K562 (cell line): ENCODE measurements at regions not wholly inside any gene's neighbourhood (a gene's known extent, or its start where the extent isn't known, plus 50 kb on each side); places are given as distances from the start of the nearest gene placed in this dataset.

Experiments
- ATAC-seq: fragments of 200-7000 bp; cut with Tn5 transposase; 3 replicates; pipeline ENCODE4 v1.9.1; 2020; ENCODE audit warnings: moderate library complexity
- BruUV-seq: library from RNA; stranded (reverse); fragments of 400-500 nt; replicated peaks from 2 replicates; lab custom pipeline; 2021; lab: Mats Ljungman, UMichigan
- CTCF ChIA-PET: fragments of 300-600 bp; formaldehyde crosslinking; extraction: SDS; loops from one replicate; lab custom pipeline; 2021; ENCODE audit warnings: low intra/inter-chr PET ratio; lab: Yijun Ruan, JAX
- POLR2A ChIA-PET: fragments of 300-600, 350-650 bp; sonication (Branson Sonifier 250); formaldehyde crosslinking; extraction: SDS; loops from one replicate; lab custom pipeline; 2021; ENCODE audit warnings: antibody characterized with exemption, inconsistent platforms; lab: Yijun Ruan, JAX
- DNase-seq, 4 experiments: peaks; one replicate each; pipeline versions ENCODE4 v3.0.0 to v3.0.0-alpha.2; 2011 to 2018; ENCODE audit warnings: low spot score in 3 of 4, mixed read lengths in 3 of 4; ENCODE audit errors: extremely low read depth in 1 of 4
- FAIRE-seq: peaks from 2 replicates; lab custom pipeline; 2011; peaks lifted over from hg19 to GRCh38; lab: Jason Lieb, UNC
- H2AFZ ChIP-seq: 2 replicates; pipeline ENCODE4 v1.6.0; 2011; ENCODE audit warnings: low read depth, low read length, control low read depth, inconsistent platforms
- H3K27ac ChIP-seq: fragments of 200-600 bp; 3 replicates; pipeline ENCODE4 v1.8.0; 2011; ENCODE audit warnings: low read depth, mild to moderate bottlenecking, control low read depth, inconsistent platforms, low read length, moderate library complexity, mixed read lengths; ENCODE audit errors: extremely low read depth
- H3K27me3 ChIP-seq, 2 experiments: fragments of 300-600 bp in 1 of 2; 2 replicates in 1 of 2; 3 replicates in 1 of 2; pipeline versions ENCODE4 v1.6.0 to v1.8.0; 2011; ENCODE audit warnings: inconsistent platforms in 2 of 2, low read length in 2 of 2, mild to moderate bottlenecking in 1 of 2, mixed read lengths in 1 of 2, moderate library complexity in 1 of 2; ENCODE audit not compliant: control insufficient read depth in 2 of 2, insufficient read depth in 2 of 2
- H3K36me3 ChIP-seq: fragments of 300-600 bp; 3 replicates; pipeline ENCODE4 v1.8.0; 2011; ENCODE audit warnings: mild to moderate bottlenecking, low read length, inconsistent platforms; ENCODE audit not compliant: control insufficient read depth, insufficient read depth
- H3K4me1 ChIP-seq, 2 experiments: fragments of 200-600 bp in 1 of 2; replicated peaks in 1 of 2; 2 replicates in 1 of 2; 3 replicates in 1 of 2; pipeline versions ENCODE4 v1.5.1 to v1.8.0; 2011; ENCODE audit warnings: inconsistent platforms in 2 of 2, low read length in 2 of 2, mild to moderate bottlenecking in 1 of 2, mixed read lengths in 1 of 2, moderate library complexity in 1 of 2; ENCODE audit not compliant: control insufficient read depth in 2 of 2, insufficient read depth in 2 of 2
- H3K4me2 ChIP-seq: 2 replicates; pipeline ENCODE4 v1.6.1; 2011; ENCODE audit warnings: low read length, control low read depth, inconsistent platforms, mixed read lengths; ENCODE audit not compliant: insufficient read depth
- H3K4me3 ChIP-seq: fragments of 200-600 bp; sonication (generic), shearing (Covaris generic); 2 replicates; pipeline ENCODE4 v1.5.1; 2016; ENCODE audit warnings: control low read depth, inconsistent platforms
- H3K79me2 ChIP-seq: fragments of 200-600 bp; 3 replicates; pipeline ENCODE4 v1.8.0; 2011; ENCODE audit warnings: low read length, inconsistent platforms; ENCODE audit not compliant: control insufficient read depth, insufficient read depth
- H3K9ac ChIP-seq, 2 experiments: 2 replicates each; pipeline versions ENCODE4 v1.6.0 to v1.6.1; 2011; ENCODE audit warnings: low read depth in 2 of 2, low read length in 2 of 2, control low read depth in 1 of 2, inconsistent platforms in 1 of 2, mild to moderate bottlenecking in 1 of 2, mixed read lengths in 1 of 2; ENCODE audit not compliant: insufficient read depth in 1 of 2
- H3K9me1 ChIP-seq: one replicate; pipeline ENCODE4 v1.6.0; 2011; ENCODE audit warnings: inconsistent platforms, mild to moderate bottlenecking, low read length, moderate library complexity; ENCODE audit not compliant: control insufficient read depth, insufficient read depth
- H3K9me3 ChIP-seq: replicated peaks from 2 replicates; pipeline ENCODE4 v1.5.1; 2011; ENCODE audit warnings: low read depth, low read length, inconsistent platforms; ENCODE audit not compliant: control insufficient read depth, insufficient read depth
- H4K20me1 ChIP-seq: replicated peaks from 2 replicates; pipeline ENCODE4 v1.6.1; 2011; ENCODE audit warnings: low read length, inconsistent platforms, mixed read lengths; ENCODE audit not compliant: control insufficient read depth, insufficient read depth
- E4F1 ChIP-seq: fragments of 250-450 bp; sonication (Bioruptor Pico); IDR thresholded peaks from 2 replicates; pipeline ENCODE4 v1.5.0; 2021; ENCODE audit warnings: mild to moderate bottlenecking, borderline replicate concordance
- FOXP1 ChIP-seq: sonication (generic); formaldehyde crosslinking; IDR thresholded peaks from 2 replicates; pipeline ENCODE4 v1.8.0; 2022; ENCODE audit warnings: mild to moderate bottlenecking, missing genetic modification reagents
- IFI16 ChIP-seq: fragments of 250-450 bp; sonication (Bioruptor Pico); IDR thresholded peaks from 2 replicates; pipeline ENCODE4 v2.1.2; 2022; ENCODE audit warnings: mild to moderate bottlenecking, inconsistent platforms
- NR4A1 ChIP-seq, 2 experiments: fragments of 250-450 bp in 1 of 2; fragments of 450-650 bp in 1 of 2; sonication (Bioruptor Pico) in 1 of 2; IDR thresholded peaks; 2 replicates each; pipeline versions ENCODE4 v1.4.0 to v1.6.1; 2016 to 2020; ENCODE audit warnings: mild to moderate bottlenecking in 2 of 2, missing compliant biosample characterization in 1 of 2, missing genetic modification characterization in 1 of 2, moderate library complexity in 1 of 2
- WGBS: fragments of 100-300 bp; shearing (Covaris generic); methylation state at CpG from one replicate; pipeline ENCODE4 v1.1.6; 2016; ENCODE audit warnings: low coverage, mixed read lengths; ENCODE audit not compliant: insufficient coverage; ENCODE audit errors: missing lambda C conversion rate; 5-methylcytosine and 5-hydroxymethylcytosine counted together
- in situ Hi-C: fragments of 300-500 bp; cut with MboI; formaldehyde crosslinking; loops from 4 replicates; pipeline ENCODE4 v1.15.0; 2018; ENCODE audit warnings: inconsistent platforms, mixed read lengths
- intact Hi-C: fragments of 100-400 bp; cut with micrococcal nuclease; formaldehyde crosslinking; loops from 2 replicates; pipeline ENCODE4 v1.14.2; 2022
- TF ChIP-seq, protein P1 (sequence below): fragments of 450-650 bp; formaldehyde crosslinking; IDR thresholded peaks from 2 replicates; pipeline ENCODE4 v1.4.0; 2022; ENCODE audit warnings: missing genetic modification characterization

DNA sequence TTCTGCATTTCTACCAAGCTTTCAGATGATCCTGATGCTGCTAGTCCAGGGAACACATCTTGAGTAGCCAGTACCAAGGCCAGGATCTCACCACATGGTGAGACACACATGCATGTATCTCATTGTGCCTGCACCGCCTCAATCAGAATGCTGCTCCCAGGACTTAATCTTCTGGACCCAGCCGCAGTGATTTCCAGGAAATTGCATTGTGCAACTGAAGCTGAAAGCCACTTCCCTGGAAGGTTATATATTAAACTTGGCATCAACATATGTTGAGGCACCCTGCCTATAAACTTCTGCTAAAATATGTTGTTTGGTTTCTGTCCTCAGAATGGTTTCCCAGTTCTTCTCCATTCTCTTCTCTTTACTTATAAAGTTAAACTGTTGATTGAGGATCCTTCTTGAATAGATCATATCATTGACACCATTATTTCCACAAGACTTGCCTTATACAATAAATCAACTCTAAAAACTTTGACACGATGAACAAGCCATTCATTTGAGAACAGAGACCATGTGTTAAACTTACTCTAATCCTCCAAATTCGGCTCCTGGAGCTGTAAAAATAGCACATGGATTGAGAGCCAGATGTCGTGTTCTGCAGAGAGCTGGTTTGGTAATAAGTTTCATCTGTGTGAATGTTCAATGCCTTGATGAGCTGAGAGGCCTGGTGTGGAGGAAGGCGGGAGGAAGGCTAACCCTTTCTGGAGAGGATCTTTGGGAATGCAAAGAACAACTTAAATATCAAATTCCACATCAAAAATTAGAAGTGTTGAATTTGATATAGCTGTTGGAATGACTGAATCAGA is 65.0 kb upstream of the PCSK2 start:
- ATAC-seq (no peak), FAIRE-seq (no peak), DNase-seq (no peak)
- ChIA-PET CTCF (no interaction called here), POLR2A (no interaction called here)
- Histone ChIP-seq H3K4me2 (no peak overlapping the region), H3K27me3 (no peaks in the 10 kb centered on the region), H4K20me1 (no peaks in the 10 kb centered on the region), H3K79me2 (no peaks in the 10 kb centered on the region), H3K36me3 (no peaks in the 10 kb centered on the region), H3K9me3 (no peaks in the 10 kb centered on the region), H3K4me1 (no peaks in the 10 kb centered on the region), H2AFZ (no peak overlapping the region), H3K9ac (no peak overlapping the region), H3K4me3 (no peak overlapping the region), H3K27ac (no peak overlapping the region), H3K9me1 (no peaks in the 10 kb centered on the region)
- WGBS: 0% methylated on average over 6 of the region's 6 CpGs
- TF ChIP-seq E4F1: no peak
- TF ChIP-seq IFI16 (CRISPR knock-in tag): no peak
- no peak for TF ChIP-seq FOXP1 (CRISPR knock-in tag)
- TF ChIP-seq NR4A1 (CRISPR knock-in tag; IDR thresholded peaks at IDR 0.05): no peak
- TF ChIP-seq NR4A1 (tag; IDR thresholded peaks at IDR 0.05): no peak
- TF ChIP-seq, protein P1, sequence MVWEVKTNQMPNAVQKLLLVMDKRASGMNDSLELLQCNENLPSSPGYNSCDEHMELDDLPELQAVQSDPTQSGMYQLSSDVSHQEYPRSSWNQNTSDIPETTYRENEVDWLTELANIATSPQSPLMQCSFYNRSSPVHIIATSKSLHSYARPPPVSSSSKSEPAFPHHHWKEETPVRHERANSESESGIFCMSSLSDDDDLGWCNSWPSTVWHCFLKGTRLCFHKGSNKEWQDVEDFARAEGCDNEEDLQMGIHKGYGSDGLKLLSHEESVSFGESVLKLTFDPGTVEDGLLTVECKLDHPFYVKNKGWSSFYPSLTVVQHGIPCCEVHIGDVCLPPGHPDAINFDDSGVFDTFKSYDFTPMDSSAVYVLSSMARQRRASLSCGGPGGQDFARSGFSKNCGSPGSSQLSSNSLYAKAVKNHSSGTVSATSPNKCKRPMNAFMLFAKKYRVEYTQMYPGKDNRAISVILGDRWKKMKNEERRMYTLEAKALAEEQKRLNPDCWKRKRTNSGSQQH (CRISPR knock-in tag): no peak
- BruUV-seq: no TSS peak
- intact Hi-C loops (no loop called here), in situ Hi-C loops (no loop called here)
